ENCODE measurements at regions not wholly inside any gene's neighbourhood (a gene's known extent, or its start where the extent isn't known, plus 50 kb on each side); places are given as distances from the start of the nearest gene placed in this dataset.
A peak's percentile ranks its signal among the peaks of the same experiment; 100 is the strongest.

DNA sequence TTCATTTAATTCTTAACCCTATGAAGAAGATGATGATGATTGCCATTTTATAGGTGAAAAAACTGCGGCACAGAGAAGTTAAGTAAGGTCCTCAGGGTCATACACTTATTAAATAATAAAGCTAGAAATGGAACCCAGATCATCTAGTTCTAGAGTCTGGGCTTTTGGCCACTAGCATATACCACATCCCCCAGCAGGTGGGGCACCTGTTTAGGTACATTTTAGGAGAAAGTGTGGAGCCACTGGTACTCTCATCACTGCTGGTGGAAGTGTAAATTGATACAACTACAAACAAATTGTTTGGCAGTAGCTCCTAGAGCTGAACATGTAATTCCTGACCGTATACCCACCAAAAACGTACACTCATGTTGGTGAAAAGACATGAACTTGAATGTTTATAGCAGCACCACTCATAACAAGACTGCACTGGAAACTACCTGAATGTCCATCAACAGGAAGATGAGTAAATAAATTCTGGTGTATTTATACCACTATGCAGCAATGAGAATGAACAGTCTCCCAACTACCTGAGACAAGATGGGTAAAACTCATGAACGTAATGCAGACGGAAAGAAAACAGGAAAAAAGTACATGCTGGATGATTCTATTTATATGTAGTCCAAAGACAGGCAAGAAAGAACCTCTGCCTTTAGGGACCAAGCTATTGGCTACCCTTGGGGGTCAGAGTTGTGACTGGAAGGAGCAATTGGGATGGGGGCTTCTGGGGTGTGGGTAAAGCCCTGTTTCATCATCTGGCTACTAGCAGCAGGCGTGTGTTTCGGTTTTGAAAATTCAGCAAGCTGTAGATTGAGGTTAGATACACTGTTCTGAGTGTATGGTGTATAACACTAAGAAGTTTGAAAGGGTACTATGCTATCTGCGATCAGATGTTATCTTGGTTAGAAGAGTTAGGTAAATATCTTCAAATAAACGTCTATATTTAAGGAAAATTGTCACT lies 72.3 kb upstream of the ADGRG2 start:
- Histone ChIP-seq H3K4me3 (ENCODE audit: low read length) (no peak overlapping the region), H4K20me1 (ENCODE audit: insufficient read depth, low read length) (no peaks in the 10 kb centered on the region), H3K9ac (ENCODE audit: low read length) (no peak overlapping the region), H2AFZ (ENCODE audit: low read depth, low read length) (no peak overlapping the region), H3K27ac (ENCODE audit: low read length) (no peak overlapping the region), H3K36me3 (replicated peaks; ENCODE audit: low read depth, low read length) (no peaks in the 10 kb centered on the region), H3K4me2 (ENCODE audit: low read length) (0 out of 2 replicates have a peak overlapping the region, but pooled peaks have one; percentile 7), H3K79me2 (ENCODE audit: low read length) (no peaks in the 10 kb centered on the region), H3K4me1 (ENCODE audit: low read length) (no peaks in the 10 kb centered on the region), H3K27me3 (ENCODE audit: low read depth, low read length) (no peaks in the 10 kb centered on the region), H3K9me3 (ENCODE audit: insufficient read depth, low read length) (no peaks in the 10 kb centered on the region)
- TF ChIP-seq, protein P1, sequence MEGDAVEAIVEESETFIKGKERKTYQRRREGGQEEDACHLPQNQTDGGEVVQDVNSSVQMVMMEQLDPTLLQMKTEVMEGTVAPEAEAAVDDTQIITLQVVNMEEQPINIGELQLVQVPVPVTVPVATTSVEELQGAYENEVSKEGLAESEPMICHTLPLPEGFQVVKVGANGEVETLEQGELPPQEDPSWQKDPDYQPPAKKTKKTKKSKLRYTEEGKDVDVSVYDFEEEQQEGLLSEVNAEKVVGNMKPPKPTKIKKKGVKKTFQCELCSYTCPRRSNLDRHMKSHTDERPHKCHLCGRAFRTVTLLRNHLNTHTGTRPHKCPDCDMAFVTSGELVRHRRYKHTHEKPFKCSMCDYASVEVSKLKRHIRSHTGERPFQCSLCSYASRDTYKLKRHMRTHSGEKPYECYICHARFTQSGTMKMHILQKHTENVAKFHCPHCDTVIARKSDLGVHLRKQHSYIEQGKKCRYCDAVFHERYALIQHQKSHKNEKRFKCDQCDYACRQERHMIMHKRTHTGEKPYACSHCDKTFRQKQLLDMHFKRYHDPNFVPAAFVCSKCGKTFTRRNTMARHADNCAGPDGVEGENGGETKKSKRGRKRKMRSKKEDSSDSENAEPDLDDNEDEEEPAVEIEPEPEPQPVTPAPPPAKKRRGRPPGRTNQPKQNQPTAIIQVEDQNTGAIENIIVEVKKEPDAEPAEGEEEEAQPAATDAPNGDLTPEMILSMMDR (IDR thresholded peaks at IDR 0.05; ENCODE audit: low read depth, low read length) = peak; percentile 21; the same call in 1 of the 2 replicates
- TF ChIP-seq EZH2phosphoT487 (IDR thresholded peaks at IDR 0.05; ENCODE audit: low read depth) = no peak

DNA sequence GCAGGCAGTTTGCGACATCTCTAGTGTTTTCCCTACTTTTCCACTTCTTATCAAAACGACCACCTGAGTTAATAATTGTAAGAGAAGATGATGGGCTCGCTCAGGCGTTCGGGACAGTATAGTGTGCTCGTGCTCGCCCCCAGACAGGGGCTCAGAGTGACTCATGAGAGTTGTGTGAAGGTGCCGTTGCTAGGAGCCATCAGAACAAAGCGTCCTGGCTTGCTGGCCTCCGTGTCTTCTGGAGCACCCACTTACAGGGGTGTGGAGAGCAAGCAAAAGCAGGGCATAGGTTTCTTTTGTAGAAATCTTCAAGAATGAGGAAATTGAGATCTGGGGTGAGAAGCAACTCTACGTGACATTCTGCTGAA lies 73.0 kb upstream of the ADGRG2 start:
- Histone ChIP-seq H3K79me2 (ENCODE audit: low read length) (no peaks in the 10 kb centered on the region), H4K20me1 (ENCODE audit: insufficient read depth, low read length) (no peaks in the 10 kb centered on the region), H2AFZ (ENCODE audit: low read depth, low read length) (no peak overlapping the region), H3K9ac (ENCODE audit: low read length) (no peak overlapping the region), H3K27me3 (ENCODE audit: low read depth, low read length) (no peaks in the 10 kb centered on the region), H3K9me3 (ENCODE audit: insufficient read depth, low read length) (no peaks in the 10 kb centered on the region), H3K27ac (ENCODE audit: low read length) (no peak overlapping the region), H3K4me3 (ENCODE audit: low read length) (no peak overlapping the region), H3K4me1 (ENCODE audit: low read length) (no peaks in the 10 kb centered on the region), H3K4me2 (ENCODE audit: low read length) (no peak overlapping the region), H3K36me3 (replicated peaks; ENCODE audit: low read depth, low read length) (no peaks in the 10 kb centered on the region)
- TF ChIP-seq, protein P1 (IDR thresholded peaks at IDR 0.05; ENCODE audit: low read depth, low read length) = no peak
- no peak for TF ChIP-seq EZH2phosphoT487 (IDR thresholded peaks at IDR 0.05; ENCODE audit: low read depth)

DNA sequence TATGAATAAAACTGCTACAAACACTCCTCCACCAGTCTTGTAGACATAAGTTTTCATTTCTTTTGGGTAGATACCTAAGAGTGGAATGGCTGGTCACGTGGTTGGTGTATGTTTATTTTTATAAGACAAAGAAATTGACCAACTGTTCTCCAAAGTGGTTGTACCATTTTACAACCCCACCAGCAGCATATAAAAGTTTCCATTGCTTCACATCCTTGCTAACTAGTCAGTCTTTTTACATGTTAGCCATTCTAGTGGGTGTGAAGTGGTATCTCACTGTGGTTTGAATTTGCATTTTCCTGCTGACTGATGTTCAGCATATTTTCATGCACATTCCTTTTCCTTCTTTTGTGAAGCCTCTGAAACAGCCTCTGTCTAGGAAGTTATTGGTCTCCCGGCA lies 76.2 kb upstream of the ADGRG2 start:
- Histone ChIP-seq H3K36me3 (replicated peaks; ENCODE audit: low read depth, low read length) (no peaks in the 10 kb centered on the region), H3K4me2 (ENCODE audit: low read length) (no peak overlapping the region), H3K9ac (ENCODE audit: low read length) (no peak overlapping the region), H3K9me3 (ENCODE audit: insufficient read depth, low read length) (no peaks in the 10 kb centered on the region), H3K4me1 (ENCODE audit: low read length) (no peaks in the 10 kb centered on the region), H3K27me3 (ENCODE audit: low read depth, low read length) (no peaks in the 10 kb centered on the region), H3K27ac (ENCODE audit: low read length) (no peak overlapping the region), H4K20me1 (ENCODE audit: insufficient read depth, low read length) (no peaks in the 10 kb centered on the region), H3K4me3 (ENCODE audit: low read length) (no peak overlapping the region), H3K79me2 (ENCODE audit: low read length) (no peaks in the 10 kb centered on the region), H2AFZ (ENCODE audit: low read depth, low read length) (no peak overlapping the region)
- TF ChIP-seq, protein P1 (IDR thresholded peaks at IDR 0.05; ENCODE audit: low read depth, low read length) = no peak
- TF ChIP-seq EZH2phosphoT487 (IDR thresholded peaks at IDR 0.05; ENCODE audit: low read depth) = no peak

DNA sequence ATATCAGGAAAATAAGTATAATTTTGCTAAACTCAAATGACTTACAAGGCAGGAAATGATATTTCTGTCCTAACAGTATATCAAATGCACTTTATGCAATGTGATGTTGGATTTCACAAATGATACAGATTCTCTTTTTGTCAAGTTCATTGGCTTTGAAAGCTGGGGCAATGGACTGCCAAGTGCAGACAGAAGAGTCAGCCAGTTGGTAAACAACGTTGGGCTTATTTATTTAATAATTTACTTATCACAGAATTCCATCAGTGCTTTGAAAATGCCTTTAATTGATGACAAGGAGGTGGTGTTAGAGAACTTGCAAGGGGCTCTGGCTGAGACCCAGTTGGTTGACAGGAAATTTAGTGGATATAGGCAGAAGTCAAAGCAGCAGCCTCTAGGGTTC lies 79.9 kb upstream of the ADGRG2 start:
- Histone ChIP-seq H3K4me2 (ENCODE audit: low read length) (no peak overlapping the region), H3K79me2 (ENCODE audit: low read length) (no peaks in the 10 kb centered on the region), H3K9me3 (ENCODE audit: insufficient read depth, low read length) (no peaks in the 10 kb centered on the region), H3K36me3 (replicated peaks; ENCODE audit: low read depth, low read length) (no peaks in the 10 kb centered on the region), H2AFZ (ENCODE audit: low read depth, low read length) (no peak overlapping the region), H3K4me1 (ENCODE audit: low read length) (no peaks in the 10 kb centered on the region), H3K4me3 (ENCODE audit: low read length) (no peak overlapping the region), H4K20me1 (ENCODE audit: insufficient read depth, low read length) (no peaks in the 10 kb centered on the region), H3K27ac (ENCODE audit: low read length) (no peak overlapping the region), H3K27me3 (ENCODE audit: low read depth, low read length) (no peaks in the 10 kb centered on the region), H3K9ac (ENCODE audit: low read length) (no peak overlapping the region)
- TF ChIP-seq, protein P1 (IDR thresholded peaks at IDR 0.05; ENCODE audit: low read depth, low read length) = no peak
- no peak for TF ChIP-seq EZH2phosphoT487 (IDR thresholded peaks at IDR 0.05; ENCODE audit: low read depth)

Data from OCI-LY3 (cell line).